MM.1S (cell line): ENCODE measurements at regions not wholly inside any gene's neighbourhood (a gene's known extent, or its start where the extent isn't known, plus 50 kb on each side); places are given as distances from the start of the nearest gene placed in this dataset.

Source experiments
- CTCF ChIP-seq: fragments of 300-600 bp; sonication (generic); IDR thresholded peaks from 2 replicates; pipeline ENCODE4 v1.5.1; 2016; ENCODE audit warnings: antibody characterized with exemption, low read length, mixed read lengths
- EZH2 ChIP-seq: fragments of 300-600 bp; sonication (generic); optimal IDR thresholded peaks from 2 replicates; pipeline ENCODE3; 2017; ENCODE audit warnings: low read depth, mild to moderate bottlenecking, antibody characterized with exemption, low read length, mixed read lengths

- TF ChIP-seq EZH2 (no peak), CTCF (no peak)
These were observed 188.5 kb upstream of the PMEPA1 start for GRCh38 chr20:57898332-57898731.
